GM19455 (cell line): ENCODE measurements at regions not wholly inside any gene's neighbourhood (a gene's known extent, or its start where the extent isn't known, plus 50 kb on each side); places are given as distances from the start of the nearest gene placed in this dataset.
A peak's percentile ranks its signal among the peaks of the same experiment; 100 is the strongest.
"Not testable (repeated sequence)": the region's sequence is repeated elsewhere in the genome, so short reads cannot be mapped to it uniquely, and the experiment has no call there.

Experiments used
- ATAC-seq: cut with Tn5 transposase; IDR thresholded peaks from one replicate; pipeline ENCODE4 v1.9.1; 2021; ENCODE audit not compliant: unreplicated experiment

DNA sequence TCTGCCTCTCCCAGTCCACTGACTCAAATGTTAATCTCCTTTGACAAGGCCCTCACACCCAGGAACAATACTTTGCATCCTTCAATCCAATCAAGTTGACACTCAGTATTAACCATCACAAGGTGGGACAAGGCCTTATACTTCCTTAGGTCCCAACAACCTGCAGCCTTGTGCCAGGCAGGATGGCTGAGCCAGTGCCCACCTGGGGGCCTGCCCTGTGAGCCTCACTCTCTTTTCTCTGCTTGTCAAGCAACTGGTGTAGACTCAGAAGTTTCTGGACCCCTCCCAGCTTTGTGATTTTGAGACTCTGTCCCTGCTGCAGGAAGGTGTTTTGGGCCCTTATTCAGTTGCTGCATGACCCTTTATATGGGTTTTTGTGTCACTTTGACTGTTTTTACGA, 310.0 kb upstream of the C1orf174 start:
- no peak for ATAC-seq

DNA sequence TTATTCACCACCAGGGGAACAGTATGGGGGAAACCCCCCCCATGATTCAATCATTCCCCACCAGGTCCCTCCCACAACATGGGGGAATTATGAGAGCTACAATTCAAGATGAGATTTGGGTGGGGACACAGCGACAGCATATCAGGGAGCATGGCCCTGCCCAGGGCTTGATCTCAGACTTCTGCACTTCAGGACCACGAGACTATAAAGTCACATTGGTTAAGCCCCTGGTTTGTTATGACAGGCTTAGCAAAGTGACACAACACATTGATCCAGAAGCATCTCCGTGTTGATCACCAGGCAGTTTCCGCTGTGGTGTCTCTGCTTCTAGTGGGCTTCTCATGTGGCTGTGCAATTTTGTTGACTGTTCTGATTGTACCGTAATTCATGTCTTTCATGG, 312.7 kb upstream of the C1orf174 start:
- no peak for ATAC-seq

GRCh38 chr1:4213366-4213973, 313.4 kb upstream of the C1orf174 start:
- no peak for ATAC-seq

GRCh38 chr1:4214826-4215225, 314.8 kb upstream of the C1orf174 start:
- no peak for ATAC-seq

- no peak for ATAC-seq
Measured at GRCh38 chr1:4215391-4215790, 315.3 kb upstream of the C1orf174 start.

DNA sequence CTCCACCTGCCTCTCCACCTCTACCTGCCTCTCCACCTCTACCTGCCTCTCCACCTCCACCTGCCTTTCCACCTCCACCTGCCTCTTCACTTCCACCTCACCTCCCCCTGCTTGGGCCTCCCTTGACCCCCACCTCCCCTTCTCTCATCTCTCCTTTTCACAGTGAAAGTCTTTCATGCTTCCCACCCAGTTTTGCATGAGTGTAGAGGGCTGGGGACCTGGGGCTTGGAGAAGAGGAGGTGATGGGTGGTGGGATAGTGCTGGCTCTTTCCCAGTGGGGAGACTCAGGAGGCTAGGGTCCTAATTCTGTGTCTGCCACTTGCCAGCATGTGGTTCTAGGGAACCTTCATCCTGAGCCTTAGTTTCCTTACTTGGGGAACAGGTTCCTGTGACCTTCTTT, 316.2 kb upstream of the C1orf174 start:
- no peak for ATAC-seq

- ATAC-seq = no peak
Measured at GRCh38 chr1:4218619-4219018, 318.5 kb upstream of the C1orf174 start.

GRCh38 chr1:4219111-4219510, 319.0 kb upstream of the C1orf174 start:
- ATAC-seq = no peak

DNA sequence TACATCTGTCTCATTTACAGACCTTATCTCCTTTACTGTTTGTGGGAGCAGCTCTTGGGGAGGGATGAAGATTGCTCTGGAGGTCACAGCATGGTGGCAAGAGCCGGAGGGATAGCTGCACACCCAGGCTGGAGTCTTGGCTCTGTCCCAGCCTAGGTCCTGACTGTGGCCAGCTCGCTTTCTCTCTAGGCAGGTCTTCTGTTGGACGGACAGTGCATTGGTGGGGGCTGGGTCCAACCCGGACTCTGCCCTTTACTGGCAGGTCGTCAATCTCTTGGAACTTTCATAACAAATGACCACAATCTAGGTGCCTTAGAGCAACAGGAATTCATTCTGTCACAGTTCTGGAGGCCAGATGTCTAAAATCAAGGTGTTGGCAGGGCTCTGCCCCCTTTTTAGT, 319.8 kb upstream of the C1orf174 start:
- ATAC-seq = no peak

- no peak for ATAC-seq
Measured at GRCh38 chr1:4220362-4220761, 320.3 kb upstream of the C1orf174 start.

DNA sequence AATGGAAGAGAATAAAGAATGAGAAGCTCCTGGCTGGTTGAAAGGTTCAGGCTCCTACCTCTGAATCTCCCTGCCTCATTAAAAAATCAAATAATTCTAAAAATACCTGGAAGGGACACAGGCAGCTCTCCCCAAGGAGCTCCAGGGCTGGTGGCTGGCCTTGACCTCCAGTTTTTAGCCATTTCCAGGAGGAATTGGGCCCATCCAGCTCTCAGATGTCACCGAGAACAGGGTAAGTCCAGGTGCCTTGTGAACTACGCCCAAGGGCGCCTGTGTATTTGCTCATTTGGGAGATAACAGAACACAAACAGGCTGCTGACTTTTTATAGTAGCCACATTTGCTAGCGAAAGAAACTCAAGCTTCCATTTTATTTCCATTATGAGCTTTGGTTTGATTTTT, 321.0 kb upstream of the C1orf174 start:
- no peak for ATAC-seq

GRCh38 chr1:4224684-4225467, 324.8 kb upstream of the C1orf174 start:
- no peak for ATAC-seq

DNA sequence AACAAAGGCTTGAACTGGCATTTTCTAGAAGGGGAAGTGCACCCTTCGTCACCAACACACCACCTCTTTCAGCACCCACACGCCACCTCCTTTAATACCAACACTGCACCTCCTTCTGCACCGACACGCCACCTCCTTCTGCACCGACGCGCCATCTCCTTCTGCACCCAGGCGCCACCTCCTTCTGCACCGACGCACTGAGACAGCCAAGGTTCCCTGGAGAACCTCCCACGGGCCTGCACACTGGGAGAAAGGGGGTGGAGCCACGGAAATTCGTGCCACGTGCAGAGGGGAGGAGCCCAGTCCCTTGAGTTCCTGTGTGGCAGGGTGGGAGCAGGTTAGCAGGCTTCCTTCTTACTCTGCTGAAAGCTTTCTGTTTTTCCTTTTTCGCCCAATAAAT, 327.9 kb upstream of the C1orf174 start:
- ATAC-seq = no peak

- no peak for ATAC-seq
Measured at GRCh38 chr1:4253935-4254334, 353.9 kb upstream of the C1orf174 start.

GRCh38 chr1:4256351-4256750, 356.3 kb upstream of the C1orf174 start:
- ATAC-seq = no peak

- ATAC-seq = not testable (repeated sequence)
Measured at GRCh38 chr1:4258146-4258777, 358.2 kb upstream of the C1orf174 start.

DNA sequence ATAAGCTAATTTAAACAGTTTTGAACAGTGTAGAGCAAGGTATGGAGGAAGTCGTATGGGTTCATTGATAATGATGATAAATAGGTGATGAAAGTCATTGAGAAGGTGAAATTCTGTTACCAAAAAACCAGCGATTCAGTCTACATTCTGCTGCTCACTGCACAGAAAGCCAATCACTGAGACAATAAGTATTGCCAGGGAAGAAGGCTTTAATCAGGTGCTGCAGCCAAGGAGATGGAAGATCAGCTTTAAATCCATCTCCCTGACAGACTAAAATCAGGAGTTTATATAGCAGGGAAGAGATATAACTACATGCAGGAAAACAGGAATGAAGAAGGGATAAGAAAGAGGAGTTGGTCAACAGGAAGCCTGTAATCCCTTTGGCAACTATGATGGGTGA, 361.3 kb upstream of the C1orf174 start:
- ATAC-seq = no peak

DNA sequence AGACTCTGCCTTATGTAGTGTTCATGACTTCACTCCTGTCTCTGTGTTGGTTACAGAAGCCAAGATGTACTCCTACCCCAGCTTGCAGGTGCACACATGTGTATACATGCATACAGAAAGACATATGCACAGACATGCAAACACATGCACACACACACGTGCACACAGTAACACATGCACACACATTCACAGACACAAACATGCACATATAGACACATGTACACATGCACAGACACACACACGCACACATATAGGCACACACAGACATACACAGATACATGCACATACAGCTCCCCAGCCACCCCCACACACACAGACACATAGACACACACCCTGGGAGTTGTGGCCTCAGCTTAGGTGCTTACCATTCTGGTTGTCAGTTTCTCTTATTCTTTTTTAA, 362.6 kb upstream of the C1orf174 start:
- no peak for ATAC-seq

GRCh38 chr1:4263699-4264098, 363.6 kb upstream of the C1orf174 start:
- no peak for ATAC-seq

DNA sequence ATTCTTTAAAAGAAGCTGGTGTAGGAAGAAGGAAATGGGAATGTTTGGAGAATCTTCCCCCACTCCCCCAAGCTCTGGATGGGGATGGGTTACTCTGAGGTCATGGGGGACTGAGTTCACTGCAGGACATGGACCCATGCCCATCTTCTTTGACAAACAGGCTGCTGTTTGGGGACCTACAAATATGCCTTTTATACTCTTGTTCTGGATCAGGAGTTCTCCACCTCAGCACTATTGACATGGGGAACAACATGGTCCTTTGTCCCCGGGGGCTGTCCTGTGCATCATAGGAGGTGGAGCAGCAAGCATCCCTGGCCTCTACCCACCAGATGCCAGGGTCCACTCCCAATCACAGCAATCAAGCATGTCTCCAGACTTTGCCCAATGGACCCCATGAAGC, 365.8 kb upstream of the C1orf174 start:
- no peak for ATAC-seq

DNA sequence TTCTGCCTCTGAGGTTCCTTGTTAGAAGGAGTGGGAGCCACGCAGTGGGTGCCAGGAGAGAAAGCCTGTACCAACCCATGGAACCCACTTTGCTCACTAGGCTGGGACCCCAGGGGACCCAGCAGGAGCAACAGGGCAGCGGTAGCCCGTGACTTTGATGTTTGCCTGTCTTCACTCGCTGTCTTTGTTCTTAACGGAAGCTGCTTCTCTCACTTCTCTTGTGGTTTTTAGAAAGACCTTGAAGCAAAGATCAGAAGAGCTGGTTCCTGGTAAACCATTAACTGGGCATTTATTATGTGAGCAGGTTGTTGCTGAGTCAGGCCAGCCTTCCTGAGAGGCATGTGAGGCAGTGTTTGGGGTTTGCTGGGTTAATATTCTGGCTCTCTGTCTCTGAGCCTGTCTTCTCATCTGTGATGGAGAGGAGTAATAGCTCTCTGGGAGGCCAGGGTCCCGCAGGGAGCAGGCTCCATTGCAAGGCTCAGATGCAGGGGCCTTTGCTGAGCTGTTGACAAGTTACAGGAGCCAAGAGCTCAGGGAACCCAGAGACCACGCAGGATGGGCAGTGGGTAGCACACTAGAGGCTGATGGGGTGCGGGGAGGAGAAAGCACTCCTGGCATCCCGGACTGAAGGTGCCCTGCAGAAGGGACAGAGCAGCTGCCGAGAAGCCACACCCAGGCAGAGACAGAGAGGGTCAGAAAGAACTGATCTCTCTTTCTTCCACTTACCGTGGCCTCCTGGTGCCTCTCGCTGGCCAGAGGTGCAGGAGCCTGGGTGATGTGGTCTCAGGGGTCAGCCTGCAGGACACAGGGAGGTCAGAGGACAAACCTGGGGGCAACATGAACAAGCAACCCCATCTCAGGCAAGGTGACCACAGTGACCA, 367.5 kb upstream of the C1orf174 start:
- peak; percentile 66 for ATAC-seq
